ENCODE measurements at regions not wholly inside any gene's neighbourhood (a gene's known extent, or its start where the extent isn't known, plus 50 kb on each side); places are given as distances from the start of the nearest gene placed in this dataset.

DNA sequence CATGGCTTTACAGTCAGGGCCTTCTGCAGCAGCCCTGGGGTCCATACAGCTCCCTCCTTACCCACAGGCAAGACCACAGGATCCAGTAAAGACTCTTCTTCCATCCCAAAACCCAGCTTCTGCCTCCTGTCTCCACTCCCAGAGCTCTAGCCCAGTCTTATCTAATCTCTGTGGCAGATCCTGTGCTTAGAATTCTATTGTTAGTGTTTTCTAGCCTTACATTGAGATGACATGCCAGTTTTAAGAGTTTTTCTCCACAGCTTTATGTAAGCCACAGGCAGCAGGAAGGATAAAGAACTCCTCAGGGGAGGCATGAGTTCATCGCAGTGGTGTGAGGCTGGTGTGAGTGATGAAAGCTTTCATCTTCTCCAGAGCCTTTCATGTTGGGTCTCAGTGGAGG, 129.1 kb downstream of the RCHY1 start:
- no peak overlapping the region for H3K4me3 ChIP-seq (ENCODE audit: low read length)
- no peak overlapping the region for H3K9ac ChIP-seq (ENCODE audit: low read length)
- no peaks in the 10 kb centered on the region for H3K36me3 ChIP-seq (replicated peaks; ENCODE audit: low read depth, low read length)
- TF ChIP-seq CTCF (IDR thresholded peaks at IDR 0.05; ENCODE audit: low read depth, low read length) (no peak), EZH2phosphoT487 (IDR thresholded peaks at IDR 0.05; ENCODE audit: low read depth) (no peak)
- no peaks in the 10 kb centered on the region for H3K27me3 ChIP-seq (ENCODE audit: low read depth, low read length)
- H3K27ac ChIP-seq (ENCODE audit: low read length): no peak overlapping the region
- no peaks in the 10 kb centered on the region for H4K20me1 ChIP-seq (ENCODE audit: insufficient read depth, low read length)
- no peaks in the 10 kb centered on the region for H3K4me1 ChIP-seq (ENCODE audit: low read length)
- H3K79me2 ChIP-seq (ENCODE audit: low read length): no peaks in the 10 kb centered on the region
- H3K4me2 ChIP-seq (ENCODE audit: low read length): no peak overlapping the region
- no peaks in the 10 kb centered on the region for H3K9me3 ChIP-seq (ENCODE audit: insufficient read depth, low read length)
- H2AFZ ChIP-seq (ENCODE audit: low read depth, low read length): no peak overlapping the region

GRCh38 chr4:75376543-75376942, 137.7 kb downstream of the RCHY1 start:
- Histone ChIP-seq H3K4me2 (ENCODE audit: low read length) (no peak overlapping the region), H4K20me1 (ENCODE audit: insufficient read depth, low read length) (no peaks in the 10 kb centered on the region), H3K4me1 (ENCODE audit: low read length) (no peaks in the 10 kb centered on the region), H3K9me3 (ENCODE audit: insufficient read depth, low read length) (no peaks in the 10 kb centered on the region), H2AFZ (ENCODE audit: low read depth, low read length) (no peak overlapping the region), H3K9ac (ENCODE audit: low read length) (no peak overlapping the region), H3K27ac (ENCODE audit: low read length) (no peak overlapping the region), H3K36me3 (replicated peaks; ENCODE audit: low read depth, low read length) (no peaks in the 10 kb centered on the region), H3K27me3 (ENCODE audit: low read depth, low read length) (no peaks in the 10 kb centered on the region), H3K4me3 (ENCODE audit: low read length) (no peak overlapping the region), H3K79me2 (ENCODE audit: low read length) (no peaks in the 10 kb centered on the region)
- no peak for TF ChIP-seq EZH2phosphoT487 (IDR thresholded peaks at IDR 0.05; ENCODE audit: low read depth)
- no peak for TF ChIP-seq CTCF (IDR thresholded peaks at IDR 0.05; ENCODE audit: low read depth, low read length)

GRCh38 chr4:75371915-75372314, 142.3 kb downstream of the RCHY1 start:
- no peak overlapping the region for H3K27ac ChIP-seq (ENCODE audit: low read length)
- no peaks in the 10 kb centered on the region for H4K20me1 ChIP-seq (ENCODE audit: insufficient read depth, low read length)
- H3K9me3 ChIP-seq (ENCODE audit: insufficient read depth, low read length): no peaks in the 10 kb centered on the region
- H3K27me3 ChIP-seq (ENCODE audit: low read depth, low read length): no peaks in the 10 kb centered on the region
- no peak overlapping the region for H3K4me3 ChIP-seq (ENCODE audit: low read length)
- no peak for TF ChIP-seq CTCF (IDR thresholded peaks at IDR 0.05; ENCODE audit: low read depth, low read length)
- TF ChIP-seq EZH2phosphoT487 (IDR thresholded peaks at IDR 0.05; ENCODE audit: low read depth): no peak
- no peak overlapping the region for H3K9ac ChIP-seq (ENCODE audit: low read length)
- no peaks in the 10 kb centered on the region for H3K4me1 ChIP-seq (ENCODE audit: low read length)
- H3K79me2 ChIP-seq (ENCODE audit: low read length): no peaks in the 10 kb centered on the region
- no peak overlapping the region for H3K4me2 ChIP-seq (ENCODE audit: low read length)
- no peaks in the 10 kb centered on the region for H3K36me3 ChIP-seq (replicated peaks; ENCODE audit: low read depth, low read length)
- H2AFZ ChIP-seq (ENCODE audit: low read depth, low read length): no peak overlapping the region

DNA sequence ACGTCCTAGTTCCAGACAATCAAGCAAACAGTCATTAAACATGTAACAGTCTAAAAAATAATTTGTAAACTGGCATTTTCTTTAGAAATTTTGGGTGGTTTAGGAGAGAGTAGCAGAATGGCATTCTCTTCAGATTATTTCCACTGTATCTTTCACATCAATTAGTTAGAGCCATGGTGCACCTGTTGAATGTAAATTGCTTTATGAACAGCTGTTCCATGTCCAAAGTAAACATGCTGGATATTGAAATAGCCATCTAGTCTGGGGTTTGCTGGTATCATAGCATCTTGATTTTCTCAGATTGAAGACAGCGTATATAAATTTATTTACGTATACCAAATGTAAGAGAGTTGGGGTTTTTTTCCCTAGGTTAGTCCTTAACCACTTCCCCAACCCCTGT, 143.6 kb downstream of the RCHY1 start:
- H3K27me3 ChIP-seq (ENCODE audit: low read depth, low read length): no peaks in the 10 kb centered on the region

More for the DNA sequence above, 143.6 kb downstream of the RCHY1 start:
- Histone ChIP-seq H3K4me3 (ENCODE audit: low read length) (no peak overlapping the region), H2AFZ (ENCODE audit: low read depth, low read length) (no peak overlapping the region), H3K9ac (ENCODE audit: low read length) (no peak overlapping the region), H3K27ac (ENCODE audit: low read length) (no peak overlapping the region), H3K79me2 (ENCODE audit: low read length) (no peaks in the 10 kb centered on the region), H3K36me3 (replicated peaks; ENCODE audit: low read depth, low read length) (no peaks in the 10 kb centered on the region), H3K4me2 (ENCODE audit: low read length) (no peak overlapping the region), H3K4me1 (ENCODE audit: low read length) (no peaks in the 10 kb centered on the region), H4K20me1 (ENCODE audit: insufficient read depth, low read length) (no peaks in the 10 kb centered on the region), H3K9me3 (ENCODE audit: insufficient read depth, low read length) (no peaks in the 10 kb centered on the region)
- TF ChIP-seq EZH2phosphoT487 (IDR thresholded peaks at IDR 0.05; ENCODE audit: low read depth) (no peak), CTCF (IDR thresholded peaks at IDR 0.05; ENCODE audit: low read depth, low read length) (no peak)
